ENCODE measurements at regions not wholly inside any gene's neighbourhood (a gene's known extent, or its start where the extent isn't known, plus 50 kb on each side); places are given as distances from the start of the nearest gene placed in this dataset.
"Not testable (repeated sequence)": the region's sequence is repeated elsewhere in the genome, so short reads cannot be mapped to it uniquely, and the experiment has no call there.

- DNase-seq = no peak
Observed at GRCh38 chr1:73034271-73034670, 751.9 kb upstream of the NEGR1 start.

GRCh38 chr1:73033640-73034039 lies 751.3 kb upstream of the NEGR1 start:
- no peak for DNase-seq

- DNase-seq = no peak
Observed at GRCh38 chr1:73029571-73029970, 747.2 kb upstream of the NEGR1 start.

- no peak for DNase-seq
Observed at GRCh38 chr1:73026114-73026513, 743.8 kb upstream of the NEGR1 start.

GRCh38 chr1:73009938-73010337 lies 727.6 kb upstream of the NEGR1 start:
- DNase-seq = no peak

- no peak for DNase-seq
Observed at GRCh38 chr1:73009311-73009710, 727.0 kb upstream of the NEGR1 start.

- DNase-seq = no peak
Observed at GRCh38 chr1:72997624-72998023, 715.3 kb upstream of the NEGR1 start.

- DNase-seq = no peak
Observed at GRCh38 chr1:72997041-72997440, 714.7 kb upstream of the NEGR1 start.

- not testable (repeated sequence) for DNase-seq
Observed at GRCh38 chr1:72987871-72988270, 705.5 kb upstream of the NEGR1 start.

GRCh38 chr1:72986591-72987290 lies 704.4 kb upstream of the NEGR1 start:
- DNase-seq = no peak

- DNase-seq = not testable (repeated sequence)
Observed at GRCh38 chr1:72985024-72985423, 702.7 kb upstream of the NEGR1 start.

GRCh38 chr1:72983011-72983410 lies 700.7 kb upstream of the NEGR1 start:
- DNase-seq = not testable (repeated sequence)

- no peak for DNase-seq
Observed at GRCh38 chr1:72969461-72969860, 687.1 kb upstream of the NEGR1 start.

- no peak for DNase-seq
Observed at GRCh38 chr1:72954943-72955342, 672.6 kb upstream of the NEGR1 start.

- not testable (repeated sequence) for DNase-seq
Observed at GRCh38 chr1:72950900-72951299, 668.6 kb upstream of the NEGR1 start.

GRCh38 chr1:72946903-72947499 lies 664.7 kb upstream of the NEGR1 start:
- DNase-seq = no peak

GRCh38 chr1:72942008-72942407 lies 659.7 kb upstream of the NEGR1 start:
- no peak for DNase-seq

- no peak for DNase-seq
Observed at GRCh38 chr1:72938408-72938807, 656.1 kb upstream of the NEGR1 start.

GRCh38 chr1:72937905-72938304 lies 655.6 kb upstream of the NEGR1 start:
- no peak for DNase-seq

GRCh38 chr1:72936942-72937341 lies 654.6 kb upstream of the NEGR1 start:
- DNase-seq = no peak

- no peak for DNase-seq
Observed at GRCh38 chr1:72936151-72936740, 653.9 kb upstream of the NEGR1 start.

GRCh38 chr1:72932025-72932424 lies 649.7 kb upstream of the NEGR1 start:
- no peak for DNase-seq

- no peak for DNase-seq
Observed at GRCh38 chr1:72930528-72930927, 648.2 kb upstream of the NEGR1 start.

- no peak for DNase-seq
Observed at GRCh38 chr1:72918940-72919339, 636.6 kb upstream of the NEGR1 start.

- DNase-seq = no peak
Observed at GRCh38 chr1:72917920-72918319, 635.6 kb upstream of the NEGR1 start.

All from DMS53 (cell line).